B cell (primary cell): ENCODE measurements at regions not wholly inside any gene's neighbourhood (a gene's known extent, or its start where the extent isn't known, plus 50 kb on each side); places are given as distances from the start of the nearest gene placed in this dataset.

Source experiments
- ATAC-seq: fragments of 200-7000 bp; cut with Tn5 transposase; one replicate; pipeline ENCODE4 v1.10.0; 2021; ENCODE audit warnings: low read depth, mild to moderate bottlenecking, moderate number of reproducible peaks, moderate library complexity
- CTCF ChIA-PET: fragments of 350-600 bp; sonication (Branson Sonifier 250); formaldehyde crosslinking; loops from one replicate; lab custom pipeline; 2021; ENCODE audit warnings: antibody characterized with exemption, inconsistent platforms; lab: Charles Lee
- POLR2A ChIA-PET: fragments of 350-600 bp; sonication (Branson Sonifier 250); formaldehyde crosslinking; loops from one replicate; lab custom pipeline; 2021; ENCODE audit warnings: antibody characterized with exemption; lab: Charles Lee
- DNase-seq: peaks from one replicate; pipeline ENCODE4 v3.0.0; 2013
- H2AFZ ChIP-seq: 2 replicates; pipeline ENCODE4 v1.6.1; 2012; ENCODE audit warnings: mild to moderate bottlenecking, low read depth, low read length; ENCODE audit not compliant: insufficient read depth, poor library complexity, severe bottlenecking
- H3K27ac ChIP-seq, 2 donors: 1 replicate in 1 of 2; 2 replicates in 1 of 2; pipeline ENCODE4 v1.5.1; 2012 to 2013; ENCODE audit warnings: low read length in 2 of 2, mild to moderate bottlenecking in 2 of 2, moderate library complexity in 1 of 2
- H3K27me3 ChIP-seq, 4 experiments: fragments of 200-600 bp in 1 of 4; sonication (generic) in 1 of 4; replicated peaks in 1 of 4; 1 replicate in 2 of 4; 2 replicates in 2 of 4; pipeline versions ENCODE4 v1.6.1 to v1.7.0; 2013 to 2016; ENCODE audit warnings: low read length in 3 of 4, mild to moderate bottlenecking in 2 of 4, mixed read lengths in 1 of 4, moderate library complexity in 1 of 4; ENCODE audit not compliant: insufficient read depth in 4 of 4, control insufficient read depth in 3 of 4; ENCODE audit errors: control extremely low read depth in 1 of 4
- H3K36me3 ChIP-seq, 2 experiments: replicated peaks in 1 of 2; 1 replicate in 1 of 2; 2 replicates in 1 of 2; pipeline versions ENCODE4 v1.6.1 to v1.7.1; 2013; ENCODE audit warnings: low read length in 1 of 2; ENCODE audit not compliant: insufficient read depth in 2 of 2, control insufficient read depth in 1 of 2; ENCODE audit errors: control extremely low read depth in 1 of 2, extremely low read depth in 1 of 2
- H3K4me1 ChIP-seq, 2 donors: fragments of 200-600 bp in 1 of 2; sonication (generic) in 1 of 2; 1 replicate in 1 of 2; 2 replicates in 1 of 2; pipeline versions ENCODE4 v1.5.1 to v1.6.1; 2013 to 2017; ENCODE audit warnings: low read length in 2 of 2; ENCODE audit not compliant: control insufficient read depth in 2 of 2, insufficient read depth in 2 of 2
- H3K4me2 ChIP-seq: replicated peaks from 2 replicates; pipeline ENCODE3; 2012; ENCODE audit warnings: mild to moderate bottlenecking, low read depth, low read length; ENCODE audit not compliant: poor library complexity, severe bottlenecking
- H3K4me3 ChIP-seq, 5 experiments: fragments of 200-600 bp in 1 of 5; sonication (generic) in 1 of 5; 1 replicate in 3 of 5; 2 replicates in 2 of 5; pipeline versions ENCODE4 v1.5.1 to v1.7.0; 2011 to 2016; ENCODE audit warnings: low read length in 4 of 5, mild to moderate bottlenecking in 4 of 5, low read depth in 2 of 5, control low read depth in 1 of 5, moderate library complexity in 1 of 5; ENCODE audit not compliant: insufficient read depth in 1 of 5; ENCODE audit errors: control extremely low read depth in 1 of 5, extremely low read depth in 1 of 5
- H3K79me2 ChIP-seq: fragments of 200-600 bp; sonication (generic); one replicate; pipeline ENCODE4 v1.6.0; 2016; ENCODE audit warnings: low read length; ENCODE audit not compliant: control insufficient read depth, insufficient read depth
- H3K9ac ChIP-seq: fragments of 200-600 bp; sonication (generic); 2 replicates; pipeline ENCODE4 v1.6.1; 2017; ENCODE audit warnings: mild to moderate bottlenecking, low read length, moderate library complexity
- H3K9me3 ChIP-seq, 3 donors: one replicate each; pipeline versions ENCODE4 v1.6.1 to v1.7.1; 2013; ENCODE audit warnings: low read length in 2 of 3; ENCODE audit not compliant: control insufficient read depth in 2 of 3, insufficient read depth in 1 of 3; ENCODE audit errors: control extremely low read depth in 1 of 3
- H4K20me1 ChIP-seq: 2 replicates; pipeline ENCODE4 v1.6.0; 2012; ENCODE audit warnings: mild to moderate bottlenecking, low read length; ENCODE audit not compliant: insufficient read depth, control insufficient read depth, poor library complexity, severe bottlenecking
- H3K27ac Mint-ChIP-seq: one replicate; pipeline ENCODE4 v1.8.0; 2021; ENCODE audit warnings: mixed read lengths
- H3K27me3 Mint-ChIP-seq: one replicate; pipeline ENCODE4 v1.8.0; 2021; ENCODE audit warnings: mixed read lengths
- H3K4me1 Mint-ChIP-seq: one replicate; pipeline ENCODE4 v1.8.0; 2021; ENCODE audit warnings: mixed read lengths
- H3K4me3 Mint-ChIP-seq: one replicate; pipeline ENCODE4 v1.8.0; 2021; ENCODE audit warnings: mixed read lengths
- H3K9me3 Mint-ChIP-seq: one replicate; pipeline ENCODE4 v1.8.0; 2022; ENCODE audit warnings: mixed read lengths; ENCODE audit not compliant: insufficient read depth
- CTCF ChIP-seq: fragments of 200-600 bp; IDR thresholded peaks from one replicate; pipeline ENCODE4 v1.8.0; 2022; ENCODE audit warnings: antibody characterized with exemption, mild to moderate bottlenecking
- EZH2 ChIP-seq: IDR thresholded peaks from 2 replicates; pipeline ENCODE4 v1.6.1; 2012; ENCODE audit warnings: borderline replicate concordance, low read depth, mild to moderate bottlenecking, moderate library complexity, low read length; ENCODE audit not compliant: insufficient read depth, poor library complexity, severe bottlenecking
- WGBS: methylation state at CpG from one replicate; pipeline ENCODE4 v1.1.5; 2013; ENCODE audit warnings: missing lambda C conversion rate; ENCODE audit not compliant: insufficient coverage; 5-methylcytosine and 5-hydroxymethylcytosine counted together
- intact Hi-C: fragments of 100-400 bp; cut with micrococcal nuclease; formaldehyde crosslinking; loops from one replicate; pipeline ENCODE4 v1.10.0; 2022

DNA sequence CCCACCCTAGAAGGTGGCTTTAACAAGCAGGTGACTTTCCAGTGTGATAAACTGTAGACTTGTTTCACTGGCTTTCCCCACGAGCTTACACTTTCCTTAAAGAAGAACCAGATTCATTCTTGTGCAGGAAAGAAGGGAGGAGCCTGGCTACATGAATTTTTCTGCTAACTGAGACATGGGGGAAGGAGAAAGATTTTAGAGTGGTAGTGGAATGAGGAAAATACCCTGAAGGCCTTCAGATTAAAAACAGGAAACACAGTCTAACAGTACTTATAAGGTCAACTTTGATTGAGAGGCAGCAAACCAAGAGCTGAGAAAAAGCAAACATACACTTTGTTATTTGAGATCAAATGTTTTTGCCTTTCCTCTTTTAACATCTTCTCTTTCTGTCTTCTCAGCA lies 640.9 kb upstream of the PLXNA2 start:
- intact Hi-C loops, result no loop called here
- ChIA-PET CTCF (no interaction called here), POLR2A (no interaction called here)
- no peaks in the 10 kb centered on the region for H3K27me3 ChIP-seq
- no peaks in the 10 kb centered on the region for H3K9me3 ChIP-seq
- Mint-ChIP-seq H3K4me3 (no peak overlapping the region), H3K27ac (no peak overlapping the region), H3K4me1 (no peaks in the 10 kb centered on the region), H3K27me3 (no peaks in the 10 kb centered on the region), H3K9me3 (no peaks in the 10 kb centered on the region)
- DNase-seq, result no peak
- no peak overlapping the region for H2AFZ ChIP-seq
- no peaks in the 10 kb centered on the region for H3K36me3 ChIP-seq
- H3K27ac ChIP-seq, result no peak overlapping the region
- H3K9ac ChIP-seq, result no peak overlapping the region
- no peaks in the 10 kb centered on the region for H3K4me1 ChIP-seq
- ATAC-seq, result no peak
- H3K4me2 ChIP-seq, result no peak overlapping the region
- no peak overlapping the region for H3K4me3 ChIP-seq
- WGBS, result no CpG with 5 or more reads among the region's 1 CpG
- no peak for TF ChIP-seq EZH2
- no peak for TF ChIP-seq CTCF
- no peaks in the 10 kb centered on the region for H4K20me1 ChIP-seq
- no peaks in the 10 kb centered on the region for H3K79me2 ChIP-seq

DNA sequence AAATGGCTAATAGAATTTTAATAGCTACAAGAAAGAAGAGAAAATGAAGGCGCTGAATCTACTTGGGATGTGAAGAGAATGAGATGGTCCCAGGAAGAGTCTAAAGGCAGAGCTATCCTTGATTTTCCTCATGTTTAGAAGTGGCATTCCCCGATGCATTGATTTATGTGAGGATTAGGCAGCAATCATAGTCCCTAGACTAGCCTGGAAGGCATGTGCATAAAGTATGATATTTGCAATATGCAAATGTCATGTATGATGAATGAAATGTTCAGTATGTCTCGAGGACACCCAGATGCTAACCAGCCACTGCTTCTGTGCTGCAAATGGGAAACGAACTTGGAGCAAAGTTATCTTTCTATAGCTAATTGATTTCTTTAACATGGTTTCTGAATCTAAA lies 641.5 kb upstream of the PLXNA2 start:
- CTCF ChIA-PET, result no interaction called here

More for the DNA sequence above, 641.5 kb upstream of the PLXNA2 start:
- WGBS, result 100% methylated on average over 2 of the region's 4 CpGs
- Mint-ChIP-seq H3K4me1 (no peaks in the 10 kb centered on the region), H3K27me3 (no peaks in the 10 kb centered on the region), H3K4me3 (no peak overlapping the region), H3K9me3 (no peaks in the 10 kb centered on the region), H3K27ac (no peak overlapping the region)
- no peaks in the 10 kb centered on the region for H3K9me3 ChIP-seq
- H3K36me3 ChIP-seq, result no peaks in the 10 kb centered on the region
- no peak overlapping the region for H3K4me3 ChIP-seq
- POLR2A ChIA-PET, result no interaction called here
- no peaks in the 10 kb centered on the region for H3K79me2 ChIP-seq
- no peak overlapping the region for H2AFZ ChIP-seq
- no peak for DNase-seq
- no peak overlapping the region for H3K27ac ChIP-seq
- intact Hi-C loops, result no loop called here
- no peaks in the 10 kb centered on the region for H3K27me3 ChIP-seq
- no peak overlapping the region for H3K4me2 ChIP-seq
- no peaks in the 10 kb centered on the region for H4K20me1 ChIP-seq
- TF ChIP-seq EZH2, result no peak
- no peak for TF ChIP-seq CTCF
- ATAC-seq, result no peak
- H3K4me1 ChIP-seq, result no peaks in the 10 kb centered on the region
- no peak overlapping the region for H3K9ac ChIP-seq
